Activated B cell treated with CpG ODN at 0.5 μM for 24 hours (primary cell): ENCODE measurements at regions not wholly inside any gene's neighbourhood (a gene's known extent, or its start where the extent isn't known, plus 50 kb on each side); places are given as distances from the start of the nearest gene placed in this dataset.

Experiments
- ATAC-seq: fragments of 200-7000 bp; cut with Tn5 transposase; one replicate; pipeline ENCODE4 v1.10.0; 2021; ENCODE audit warnings: low read depth, mild to moderate bottlenecking, moderate library complexity
- CTCF ChIA-PET: fragments of 350-600 bp; sonication (Branson Sonifier 250); formaldehyde crosslinking; loops from one replicate; lab custom pipeline; 2021; ENCODE audit warnings: antibody characterized with exemption; lab: Charles Lee
- POLR2A ChIA-PET: fragments of 350-600 bp; sonication (Branson Sonifier 250); formaldehyde crosslinking; loops from one replicate; lab custom pipeline; 2021; ENCODE audit warnings: antibody characterized with exemption; lab: Charles Lee
- DNase-seq: peaks from one replicate; pipeline ENCODE4 v3.0.0; 2022
- H3K27ac Mint-ChIP-seq: one replicate; pipeline ENCODE4 v1.8.0; 2020; ENCODE audit warnings: mixed read lengths
- H3K27me3 Mint-ChIP-seq: one replicate; pipeline ENCODE4 v1.8.0; 2021; ENCODE audit warnings: mixed read lengths
- H3K36me3 Mint-ChIP-seq: one replicate; pipeline ENCODE4 v1.8.0; 2021; ENCODE audit warnings: low read depth, mixed read lengths
- H3K4me1 Mint-ChIP-seq: one replicate; pipeline ENCODE4 v1.8.0; 2021; ENCODE audit warnings: mixed read lengths
- H3K4me3 Mint-ChIP-seq: one replicate; pipeline ENCODE4 v1.8.0; 2020; ENCODE audit warnings: mild to moderate bottlenecking, mixed read lengths
- H3K9me3 Mint-ChIP-seq: one replicate; pipeline ENCODE4 v1.8.0; 2020; ENCODE audit warnings: mixed read lengths
- intact Hi-C: fragments of 100-400 bp; cut with micrococcal nuclease; formaldehyde crosslinking; loops from one replicate; pipeline ENCODE4 v1.15.1; 2024
- TF ChIP-seq, protein P1 (sequence below): fragments of 200-600 bp; IDR thresholded peaks from one replicate; pipeline ENCODE4 v1.8.0; 2022; ENCODE audit warnings: antibody characterized with exemption, mild to moderate bottlenecking

DNA sequence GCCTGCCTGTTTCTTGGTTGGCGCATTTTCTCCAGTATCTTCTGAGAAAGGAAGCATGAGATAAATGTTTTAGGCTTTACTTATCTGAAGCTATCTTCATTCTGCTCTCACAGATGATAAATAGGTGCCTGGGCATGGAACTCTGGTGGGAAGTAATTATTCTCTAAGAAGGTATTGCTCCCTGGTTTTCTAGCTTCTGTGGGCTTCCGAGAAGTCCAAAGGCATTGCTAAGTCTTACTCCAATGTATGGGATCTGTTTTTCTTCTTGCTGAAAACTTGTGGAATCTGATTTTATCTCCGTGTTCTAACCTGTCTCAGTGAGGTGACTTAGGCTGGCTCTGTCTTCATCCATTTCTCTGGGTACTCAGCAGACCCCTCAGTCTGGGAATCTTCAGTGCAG is 224.4 kb upstream of the HS6ST1 start:
- ATAC-seq (no peak), DNase-seq (no peak)
- ChIA-PET CTCF (no interaction called here), POLR2A (no interaction called here)
- H3K9me3 Mint-ChIP-seq = no peaks in the 10 kb centered on the region
- H3K27me3 Mint-ChIP-seq = no peaks in the 10 kb centered on the region
- TF ChIP-seq, protein P1, sequence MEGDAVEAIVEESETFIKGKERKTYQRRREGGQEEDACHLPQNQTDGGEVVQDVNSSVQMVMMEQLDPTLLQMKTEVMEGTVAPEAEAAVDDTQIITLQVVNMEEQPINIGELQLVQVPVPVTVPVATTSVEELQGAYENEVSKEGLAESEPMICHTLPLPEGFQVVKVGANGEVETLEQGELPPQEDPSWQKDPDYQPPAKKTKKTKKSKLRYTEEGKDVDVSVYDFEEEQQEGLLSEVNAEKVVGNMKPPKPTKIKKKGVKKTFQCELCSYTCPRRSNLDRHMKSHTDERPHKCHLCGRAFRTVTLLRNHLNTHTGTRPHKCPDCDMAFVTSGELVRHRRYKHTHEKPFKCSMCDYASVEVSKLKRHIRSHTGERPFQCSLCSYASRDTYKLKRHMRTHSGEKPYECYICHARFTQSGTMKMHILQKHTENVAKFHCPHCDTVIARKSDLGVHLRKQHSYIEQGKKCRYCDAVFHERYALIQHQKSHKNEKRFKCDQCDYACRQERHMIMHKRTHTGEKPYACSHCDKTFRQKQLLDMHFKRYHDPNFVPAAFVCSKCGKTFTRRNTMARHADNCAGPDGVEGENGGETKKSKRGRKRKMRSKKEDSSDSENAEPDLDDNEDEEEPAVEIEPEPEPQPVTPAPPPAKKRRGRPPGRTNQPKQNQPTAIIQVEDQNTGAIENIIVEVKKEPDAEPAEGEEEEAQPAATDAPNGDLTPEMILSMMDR = no peak
- no peak overlapping the region for H3K27ac Mint-ChIP-seq
- H3K36me3 Mint-ChIP-seq = no peaks in the 10 kb centered on the region
- intact Hi-C loops = no loop called here
- H3K4me3 Mint-ChIP-seq = no peak overlapping the region
- H3K4me1 Mint-ChIP-seq = no peaks in the 10 kb centered on the region

DNA sequence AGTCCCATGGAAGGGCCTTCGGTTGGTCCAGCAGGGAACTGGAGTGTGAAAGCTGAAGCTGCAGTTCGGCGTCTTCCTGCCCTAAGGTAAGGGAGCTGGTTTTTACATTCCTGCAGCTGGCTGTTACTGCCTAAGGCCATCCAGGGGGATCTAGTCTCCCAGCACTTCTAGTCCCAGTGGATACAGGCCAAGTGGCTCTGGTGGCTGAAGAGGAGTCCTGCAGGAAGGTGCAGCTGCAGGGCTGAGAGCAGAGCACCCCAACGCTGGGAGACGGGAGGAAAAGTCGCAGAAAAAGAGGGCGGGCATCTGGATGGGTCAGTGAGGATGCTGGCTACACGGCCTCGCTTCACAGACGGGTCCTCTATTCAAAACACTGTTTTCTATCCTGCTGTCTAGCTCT is 225.0 kb upstream of the HS6ST1 start:
- Mint-ChIP-seq H3K4me1 (no peaks in the 10 kb centered on the region), H3K9me3 (no peaks in the 10 kb centered on the region), H3K27me3 (no peaks in the 10 kb centered on the region), H3K27ac (no peak overlapping the region), H3K36me3 (no peaks in the 10 kb centered on the region), H3K4me3 (no peak overlapping the region)
- TF ChIP-seq, protein P1 = no peak
- ChIA-PET CTCF (no interaction called here), POLR2A (no interaction called here)
- intact Hi-C loops = no loop called here
- ATAC-seq = no peak
- DNase-seq = no peak

DNA sequence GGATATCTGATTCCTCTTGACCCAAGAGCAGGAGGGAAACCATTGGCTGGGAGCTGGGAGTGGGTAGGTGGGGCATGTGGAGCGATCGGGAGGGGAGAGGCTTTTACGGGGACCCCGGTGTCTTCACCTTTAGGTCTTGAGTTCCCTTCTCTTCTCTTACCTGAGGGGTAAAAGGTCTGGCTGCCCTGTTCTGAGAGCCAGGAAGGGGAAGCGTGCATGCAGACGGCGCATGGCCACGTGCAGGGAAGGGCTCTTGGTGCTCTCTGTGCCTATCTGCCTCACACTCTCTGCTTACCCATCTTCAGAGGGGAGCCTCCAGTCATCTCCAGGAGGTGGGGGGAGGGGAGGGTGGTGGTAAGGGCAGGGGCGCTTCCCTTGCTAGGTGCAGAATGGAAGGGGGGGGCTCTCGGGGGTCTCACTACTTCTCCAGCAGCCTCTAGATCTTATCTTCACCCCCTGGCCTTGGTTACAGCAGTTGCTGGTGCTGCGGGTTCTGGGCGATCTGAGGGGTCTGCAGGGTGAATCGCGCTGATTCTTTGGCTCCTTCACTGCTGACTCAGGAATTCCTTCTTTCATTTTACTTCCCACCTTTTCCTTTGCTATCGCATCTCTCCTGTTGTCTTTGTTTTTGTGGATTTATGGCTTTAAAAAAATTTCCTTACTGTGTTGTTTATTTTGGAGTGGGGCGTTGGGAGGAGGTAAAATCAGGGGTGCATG is 225.8 kb upstream of the HS6ST1 start:
- Mint-ChIP-seq H3K4me3 (no peak overlapping the region), H3K36me3 (no peaks in the 10 kb centered on the region), H3K27ac (no peak overlapping the region), H3K27me3 (no peaks in the 10 kb centered on the region), H3K9me3 (no peaks in the 10 kb centered on the region), H3K4me1 (no peaks in the 10 kb centered on the region)
- CTCF ChIA-PET = no interaction called here
- POLR2A ChIA-PET = no interaction called here
- ATAC-seq = no peak
- TF ChIP-seq, protein P1 = no peak
- DNase-seq = no peak
- intact Hi-C loops = no loop called here

DNA sequence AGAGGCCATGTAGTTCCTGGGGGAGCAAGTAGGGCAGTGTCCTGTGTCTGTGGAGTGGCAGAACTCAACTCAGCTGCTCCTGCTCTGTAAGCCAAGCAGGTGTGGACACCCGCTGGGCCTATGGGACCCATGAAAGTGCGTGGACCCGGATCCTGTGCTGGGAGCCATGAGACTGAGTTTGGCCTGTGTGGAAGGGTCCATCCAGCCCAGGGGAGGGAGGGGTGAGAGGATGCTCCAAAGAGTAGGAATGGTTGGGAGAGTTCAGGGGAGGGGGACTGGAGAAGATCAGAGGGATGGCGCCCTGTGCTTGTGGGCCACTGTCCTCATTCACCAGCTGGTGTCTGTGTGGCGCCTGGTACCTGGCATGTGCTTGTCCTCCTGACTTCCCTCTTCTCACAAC is 226.4 kb upstream of the HS6ST1 start:
- H3K36me3 Mint-ChIP-seq = no peaks in the 10 kb centered on the region
- DNase-seq (no peak), ATAC-seq (no peak)
- intact Hi-C loops = no loop called here
- POLR2A ChIA-PET = no interaction called here
- H3K4me3 Mint-ChIP-seq = no peak overlapping the region
- no peak overlapping the region for H3K27ac Mint-ChIP-seq
- H3K27me3 Mint-ChIP-seq = no peaks in the 10 kb centered on the region
- CTCF ChIA-PET = no interaction called here
- no peaks in the 10 kb centered on the region for H3K9me3 Mint-ChIP-seq
- H3K4me1 Mint-ChIP-seq = no peaks in the 10 kb centered on the region
- TF ChIP-seq, protein P1 = no peak

DNA sequence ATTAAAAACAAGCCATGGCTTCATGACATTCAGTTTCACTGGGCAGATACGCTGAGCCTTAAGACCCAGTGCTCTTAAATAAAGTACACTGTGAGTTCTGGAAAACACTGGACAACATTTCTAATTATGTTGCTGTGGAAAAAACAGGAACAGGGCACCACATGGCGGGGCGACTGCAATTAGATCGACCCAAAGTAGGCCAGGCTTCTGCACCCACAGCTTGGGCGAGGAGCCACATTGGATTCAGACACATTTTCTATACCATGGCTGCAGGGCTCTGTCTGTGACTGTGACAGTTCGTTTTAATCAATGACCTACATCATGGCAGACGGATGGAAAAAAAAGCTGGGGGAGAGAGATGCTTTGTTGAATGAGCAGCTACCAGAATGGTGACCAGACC is 227.2 kb upstream of the HS6ST1 start:
- ChIA-PET POLR2A (no interaction called here), CTCF (no interaction called here)
- Mint-ChIP-seq H3K27me3 (no peaks in the 10 kb centered on the region), H3K4me3 (no peak overlapping the region), H3K36me3 (no peaks in the 10 kb centered on the region), H3K27ac (no peak overlapping the region), H3K9me3 (no peaks in the 10 kb centered on the region), H3K4me1 (no peaks in the 10 kb centered on the region)
- no peak for DNase-seq
- ATAC-seq = no peak
- TF ChIP-seq, protein P1 = no peak
- intact Hi-C loops = no loop called here
